Endodermal cell (in vitro differentiated cells): ENCODE measurements at regions not wholly inside any gene's neighbourhood (a gene's known extent, or its start where the extent isn't known, plus 50 kb on each side); places are given as distances from the start of the nearest gene placed in this dataset.

Experiments used
- DNase-seq: peaks from one replicate; pipeline ENCODE4 v3.0.0-alpha.2; 2017
- H3K27ac ChIP-seq: 2 replicates; pipeline ENCODE4 v1.5.1; 2013; ENCODE audit warnings: mild to moderate bottlenecking, low read depth, low read length, moderate library complexity
- H3K27me3 ChIP-seq: 2 replicates; pipeline ENCODE4 v1.6.1; 2013; ENCODE audit warnings: mild to moderate bottlenecking, low read length, moderate library complexity; ENCODE audit not compliant: insufficient read depth, control insufficient read depth, poor library complexity, severe bottlenecking
- H3K36me3 ChIP-seq: 2 replicates; pipeline ENCODE4 v1.7.0; 2013; ENCODE audit warnings: mild to moderate bottlenecking, low read length, moderate library complexity; ENCODE audit not compliant: control insufficient read depth, insufficient read depth
- H3K4me1 ChIP-seq: one replicate; pipeline ENCODE4 v1.7.0; 2013; ENCODE audit warnings: low read length; ENCODE audit not compliant: control insufficient read depth, insufficient read depth
- H3K4me3 ChIP-seq: 2 replicates; pipeline ENCODE4 v1.5.1; 2013; ENCODE audit warnings: mild to moderate bottlenecking, low read length, moderate library complexity
- H3K9ac ChIP-seq: 2 replicates; pipeline ENCODE4 v1.6.1; 2013; ENCODE audit warnings: mild to moderate bottlenecking, low read length, moderate library complexity; ENCODE audit not compliant: poor library complexity, severe bottlenecking; ENCODE audit errors: extremely low read depth
- H3K9me3 ChIP-seq: 2 replicates; pipeline ENCODE4 v1.6.1; 2013; ENCODE audit warnings: mild to moderate bottlenecking, low read length, moderate library complexity; ENCODE audit not compliant: control insufficient read depth
- H3K27ac Mint-ChIP-seq: 2 replicates; pipeline ENCODE4 v1.8.0; 2020; ENCODE audit warnings: mixed read lengths
- H3K27me3 Mint-ChIP-seq: 2 replicates; pipeline ENCODE4 v1.8.0; 2021; ENCODE audit warnings: mild to moderate bottlenecking, mixed read lengths; ENCODE audit not compliant: insufficient read depth
- H3K36me3 Mint-ChIP-seq: 2 replicates; pipeline ENCODE4 v1.8.0; 2020; ENCODE audit warnings: low read depth, mixed read lengths
- H3K4me1 Mint-ChIP-seq: 2 replicates; pipeline ENCODE4 v1.8.0; 2020; ENCODE audit warnings: mixed read lengths
- H3K4me3 Mint-ChIP-seq: 2 replicates; pipeline ENCODE4 v1.8.0; 2020; ENCODE audit warnings: mild to moderate bottlenecking, moderate library complexity, mixed read lengths
- H3K9me3 Mint-ChIP-seq: 2 replicates; pipeline ENCODE4 v1.8.0; 2020; ENCODE audit warnings: mild to moderate bottlenecking, mixed read lengths
- whole genome bisulfite sequencing, 2 experiments: methylation state at CpG; one replicate each; pipeline versions ENCODE4 v1.1.5 to v1.1.7; 2013; ENCODE audit warnings: missing lambda C conversion rate in 2 of 2, mixed read lengths in 1 of 2; ENCODE audit not compliant: insufficient coverage in 1 of 2, insufficient read length in 1 of 2; 5-methylcytosine and 5-hydroxymethylcytosine counted together
- TF ChIP-seq, protein P1 (sequence below): fragments of 200-600 bp; sonication (generic); conservative IDR thresholded peaks from 2 replicates; pipeline ENCODE4 v1.5.0; 2021; ENCODE audit warnings: antibody characterized with exemption, mild to moderate bottlenecking

DNA sequence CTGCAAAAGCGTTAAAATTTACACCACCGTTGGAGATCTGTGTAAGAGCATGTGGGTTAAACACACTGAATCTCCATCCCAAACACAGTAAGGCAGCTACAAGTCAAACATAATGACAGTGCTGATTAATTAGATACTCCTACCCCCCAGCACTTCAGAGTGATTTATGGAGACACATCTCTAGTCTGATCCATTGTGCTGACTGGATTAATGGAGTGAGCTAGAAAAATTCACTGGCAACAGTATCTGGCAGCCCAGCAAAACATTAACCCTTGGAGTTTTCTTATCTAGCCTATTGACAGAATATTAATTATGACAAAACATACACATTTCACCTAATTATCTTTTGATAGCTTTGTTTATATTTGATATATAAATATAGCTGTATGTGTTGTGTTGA, 188.6 kb upstream of the ISL1 start:
- H3K36me3 ChIP-seq, result no peaks in the 10 kb centered on the region
- no peaks in the 10 kb centered on the region for H3K4me1 ChIP-seq
- H3K27me3 ChIP-seq, result no peaks in the 10 kb centered on the region
- H3K27ac ChIP-seq, result no peak overlapping the region
- no peaks in the 10 kb centered on the region for H3K9me3 ChIP-seq
- H3K36me3 Mint-ChIP-seq, result no peaks in the 10 kb centered on the region
- H3K9me3 Mint-ChIP-seq, result no peaks in the 10 kb centered on the region
- H3K4me1 Mint-ChIP-seq, result no peaks in the 10 kb centered on the region
- H3K27me3 Mint-ChIP-seq, result no peaks in the 10 kb centered on the region
- H3K9ac ChIP-seq, result no peak overlapping the region
- TF ChIP-seq, protein P1, sequence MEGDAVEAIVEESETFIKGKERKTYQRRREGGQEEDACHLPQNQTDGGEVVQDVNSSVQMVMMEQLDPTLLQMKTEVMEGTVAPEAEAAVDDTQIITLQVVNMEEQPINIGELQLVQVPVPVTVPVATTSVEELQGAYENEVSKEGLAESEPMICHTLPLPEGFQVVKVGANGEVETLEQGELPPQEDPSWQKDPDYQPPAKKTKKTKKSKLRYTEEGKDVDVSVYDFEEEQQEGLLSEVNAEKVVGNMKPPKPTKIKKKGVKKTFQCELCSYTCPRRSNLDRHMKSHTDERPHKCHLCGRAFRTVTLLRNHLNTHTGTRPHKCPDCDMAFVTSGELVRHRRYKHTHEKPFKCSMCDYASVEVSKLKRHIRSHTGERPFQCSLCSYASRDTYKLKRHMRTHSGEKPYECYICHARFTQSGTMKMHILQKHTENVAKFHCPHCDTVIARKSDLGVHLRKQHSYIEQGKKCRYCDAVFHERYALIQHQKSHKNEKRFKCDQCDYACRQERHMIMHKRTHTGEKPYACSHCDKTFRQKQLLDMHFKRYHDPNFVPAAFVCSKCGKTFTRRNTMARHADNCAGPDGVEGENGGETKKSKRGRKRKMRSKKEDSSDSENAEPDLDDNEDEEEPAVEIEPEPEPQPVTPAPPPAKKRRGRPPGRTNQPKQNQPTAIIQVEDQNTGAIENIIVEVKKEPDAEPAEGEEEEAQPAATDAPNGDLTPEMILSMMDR, result no peak
- H3K4me3 ChIP-seq, result no peak overlapping the region
- no peak overlapping the region for H3K27ac Mint-ChIP-seq
- WGBS, 2 experiments, result 90% methylated on average over 2 of the region's 2 CpGs; no CpG with 5 or more reads in 1 of the 2 experiments
- no peak overlapping the region for H3K4me3 Mint-ChIP-seq
- DNase-seq, result no peak

DNA sequence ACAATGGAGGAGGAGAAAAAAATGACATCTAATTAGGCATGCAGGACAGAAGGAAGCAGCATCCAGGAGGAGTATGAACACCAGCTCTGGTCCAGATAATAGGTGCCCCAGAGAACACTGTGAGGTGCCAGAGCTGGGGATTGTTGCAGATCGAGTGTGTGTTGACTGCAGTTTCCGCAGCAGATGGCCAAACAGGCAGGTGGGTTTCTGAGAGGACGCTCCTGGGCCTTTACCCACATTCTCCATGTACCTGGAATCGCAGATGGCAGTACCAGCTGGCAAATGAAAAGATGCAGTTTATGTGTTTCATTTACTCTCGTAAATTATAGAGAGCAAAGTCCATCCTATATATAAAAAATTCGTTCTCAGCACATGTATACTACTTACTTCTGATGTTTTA, 182.2 kb upstream of the ISL1 start:
- H3K4me3 Mint-ChIP-seq, result no peak overlapping the region
- H3K36me3 ChIP-seq, result no peaks in the 10 kb centered on the region
- no peaks in the 10 kb centered on the region for H3K4me1 Mint-ChIP-seq
- no peaks in the 10 kb centered on the region for H3K36me3 Mint-ChIP-seq
- H3K4me3 ChIP-seq, result no peak overlapping the region
- TF ChIP-seq, protein P1, result no peak
- whole genome bisulfite sequencing, 2 experiments, result 84% methylated on average over 6 of the region's 6 CpGs; no CpG with 5 or more reads in 1 of the 2 experiments
- H3K27me3 Mint-ChIP-seq, result no peaks in the 10 kb centered on the region
- no peaks in the 10 kb centered on the region for H3K9me3 Mint-ChIP-seq
- no peak overlapping the region for H3K9ac ChIP-seq
- no peaks in the 10 kb centered on the region for H3K9me3 ChIP-seq
- H3K27me3 ChIP-seq, result no peaks in the 10 kb centered on the region
- no peak overlapping the region for H3K27ac Mint-ChIP-seq
- H3K4me1 ChIP-seq, result no peaks in the 10 kb centered on the region
- DNase-seq, result no peak
- H3K27ac ChIP-seq, result no peak overlapping the region

DNA sequence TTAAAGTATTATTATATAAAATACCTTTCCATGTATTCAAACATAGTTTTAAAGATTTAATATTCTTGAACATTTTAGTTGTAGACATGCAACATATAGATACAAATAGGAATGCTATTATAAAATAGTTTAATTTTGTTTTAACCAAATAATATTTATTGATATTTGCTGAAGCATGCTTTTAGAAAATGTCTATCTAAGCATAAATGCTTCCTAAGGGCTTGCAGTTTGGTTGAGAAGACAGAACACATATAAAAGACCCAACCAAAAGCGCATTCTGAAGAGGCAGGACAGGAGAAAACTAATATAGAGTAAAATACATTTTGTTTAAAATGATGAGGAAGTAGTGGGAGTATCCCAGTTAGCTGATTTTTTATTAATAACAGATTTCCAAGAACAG, 181.5 kb upstream of the ISL1 start:
- no peaks in the 10 kb centered on the region for H3K4me1 Mint-ChIP-seq
- TF ChIP-seq, protein P1, result no peak
- H3K27ac Mint-ChIP-seq, result no peak overlapping the region
- DNase-seq, result no peak
- H3K27me3 Mint-ChIP-seq, result no peaks in the 10 kb centered on the region
- H3K9ac ChIP-seq, result no peak overlapping the region
- H3K27ac ChIP-seq, result no peak overlapping the region
- no peaks in the 10 kb centered on the region for H3K27me3 ChIP-seq
- H3K9me3 Mint-ChIP-seq, result no peaks in the 10 kb centered on the region
- H3K36me3 Mint-ChIP-seq, result no peaks in the 10 kb centered on the region
- H3K4me1 ChIP-seq, result no peaks in the 10 kb centered on the region
- WGBS, 2 experiments, result 83% methylated on average over 1 of the region's 1 CpG; no CpG with 5 or more reads in 1 of the 2 experiments
- H3K9me3 ChIP-seq, result no peaks in the 10 kb centered on the region
- H3K4me3 Mint-ChIP-seq, result no peak overlapping the region
- no peaks in the 10 kb centered on the region for H3K36me3 ChIP-seq
- H3K4me3 ChIP-seq, result no peak overlapping the region
